HepG2 (cell line): ENCODE measurements at regions not wholly inside any gene's neighbourhood (a gene's known extent, or its start where the extent isn't known, plus 50 kb on each side); places are given as distances from the start of the nearest gene placed in this dataset.

Experiments used
- JUND ChIP-seq: sonication (generic); formaldehyde crosslinking; IDR thresholded peaks from 2 replicates; pipeline ENCODE4 v1.8.0; 2022; ENCODE audit warnings: mild to moderate bottlenecking, missing genetic modification reagents
- ZNF567 ChIP-seq: sonication (generic); formaldehyde crosslinking; IDR thresholded peaks from 2 replicates; pipeline ENCODE4 v1.8.1; 2023; ENCODE audit warnings: mild to moderate bottlenecking, missing genetic modification reagents, borderline replicate concordance
- TF ChIP-seq, protein P1 (sequence below): sonication (generic); formaldehyde crosslinking; IDR thresholded peaks from 2 replicates; pipeline ENCODE4 v1.5.0; 2020; ENCODE audit warnings: mild to moderate bottlenecking, missing genetic modification reagents

DNA sequence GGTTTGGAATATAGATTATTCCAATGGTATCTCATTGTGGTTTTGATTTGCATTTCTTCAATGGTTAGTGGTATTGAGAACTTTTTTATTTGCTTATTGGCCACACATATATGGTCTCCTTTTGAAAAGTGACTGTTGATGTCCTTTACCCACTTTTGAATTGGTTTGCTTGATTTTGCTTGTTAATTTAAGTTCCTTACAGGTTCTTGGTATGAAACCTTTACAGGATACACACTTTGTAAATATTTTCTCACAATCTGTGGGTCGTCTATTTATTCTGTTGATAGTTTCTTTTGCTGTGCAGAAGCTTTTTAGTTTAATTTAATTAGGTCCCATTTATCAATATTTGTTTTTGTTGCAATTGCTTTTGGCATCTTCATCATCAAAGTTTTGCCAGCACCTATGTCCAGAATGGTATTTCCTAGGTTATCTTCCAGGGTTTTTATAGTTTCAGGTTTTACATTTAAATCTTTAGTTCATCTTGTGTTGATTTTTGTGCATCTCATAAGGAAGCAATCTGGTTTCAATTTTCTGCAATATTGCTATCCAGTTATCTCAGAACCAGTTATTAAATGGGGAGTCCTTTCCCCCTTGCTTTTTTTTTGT is 475.7 kb upstream of the PABPC4L start:
- TF ChIP-seq, protein P1, sequence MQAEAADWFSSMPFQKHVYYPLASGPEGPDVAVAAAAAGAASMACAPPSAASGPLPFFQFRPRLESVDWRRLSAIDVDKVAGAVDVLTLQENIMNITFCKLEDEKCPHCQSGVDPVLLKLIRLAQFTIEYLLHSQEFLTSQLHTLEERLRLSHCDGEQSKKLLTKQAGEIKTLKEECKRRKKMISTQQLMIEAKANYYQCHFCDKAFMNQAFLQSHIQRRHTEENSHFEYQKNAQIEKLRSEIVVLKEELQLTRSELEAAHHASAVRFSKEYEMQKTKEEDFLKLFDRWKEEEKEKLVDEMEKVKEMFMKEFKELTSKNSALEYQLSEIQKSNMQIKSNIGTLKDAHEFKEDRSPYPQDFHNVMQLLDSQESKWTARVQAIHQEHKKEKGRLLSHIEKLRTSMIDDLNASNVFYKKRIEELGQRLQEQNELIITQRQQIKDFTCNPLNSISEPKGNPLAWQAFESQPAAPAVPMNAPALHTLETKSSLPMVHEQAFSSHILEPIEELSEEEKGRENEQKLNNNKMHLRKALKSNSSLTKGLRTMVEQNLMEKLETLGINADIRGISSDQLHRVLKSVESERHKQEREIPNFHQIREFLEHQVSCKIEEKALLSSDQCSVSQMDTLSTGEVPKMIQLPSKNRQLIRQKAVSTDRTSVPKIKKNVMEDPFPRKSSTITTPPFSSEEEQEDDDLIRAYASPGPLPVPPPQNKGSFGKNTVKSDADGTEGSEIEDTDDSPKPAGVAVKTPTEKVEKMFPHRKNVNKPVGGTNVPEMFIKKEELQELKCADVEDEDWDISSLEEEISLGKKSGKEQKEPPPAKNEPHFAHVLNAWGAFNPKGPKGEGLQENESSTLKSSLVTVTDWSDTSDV (CRISPR knock-in tag): no peak
- TF ChIP-seq JUND (CRISPR knock-in tag) (no peak), ZNF567 (no peak)
